PFSK-1 (cell line): ENCODE measurements at regions not wholly inside any gene's neighbourhood (a gene's known extent, or its start where the extent isn't known, plus 50 kb on each side); places are given as distances from the start of the nearest gene placed in this dataset.

ENCODE experiments used
- POLR2AphosphoS5 ChIP-seq: IDR thresholded peaks from 2 replicates; pipeline ENCODE4 v1.6.1; 2012; ENCODE audit warnings: low read depth, mild to moderate bottlenecking, control low read depth, low read length, moderate library complexity
- SIN3A ChIP-seq: IDR thresholded peaks from 2 replicates; pipeline ENCODE4 v1.6.1; 2012; ENCODE audit warnings: mild to moderate bottlenecking, low read length, moderate library complexity, borderline replicate concordance; ENCODE audit not compliant: insufficient read depth
- TF ChIP-seq, protein P1 (sequence below), 2 experiments: IDR thresholded peaks; 2 replicates each; pipeline versions ENCODE4 v1.6.1 to v1.8.0; 2011 to 2012; ENCODE audit warnings: low read depth in 2 of 2, low read length in 2 of 2, control low read depth in 1 of 2, inconsistent platforms in 1 of 2, mild to moderate bottlenecking in 1 of 2, moderate library complexity in 1 of 2; ENCODE audit not compliant: insufficient read depth in 1 of 2

DNA sequence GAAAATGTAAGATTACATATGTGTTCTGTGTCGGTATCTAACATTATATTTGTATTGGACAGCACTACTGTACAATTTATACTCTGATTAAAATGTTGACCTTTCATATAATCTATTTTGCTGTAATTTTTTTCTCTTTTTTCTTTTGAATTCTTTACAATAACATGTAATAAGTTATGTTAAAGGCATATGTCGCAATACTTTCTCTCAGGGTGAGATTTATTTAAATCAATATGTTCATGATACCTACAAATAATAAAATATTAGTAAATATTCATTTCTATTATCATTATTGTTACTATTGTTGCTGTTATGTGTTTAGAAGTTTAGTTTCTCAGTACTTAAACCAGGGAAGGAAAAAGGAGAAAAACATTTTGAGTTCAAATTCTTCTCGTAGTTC, 807.4 kb downstream of the STIM2 start:
- no peak for TF ChIP-seq POLR2AphosphoS5
- TF ChIP-seq, protein P1, sequence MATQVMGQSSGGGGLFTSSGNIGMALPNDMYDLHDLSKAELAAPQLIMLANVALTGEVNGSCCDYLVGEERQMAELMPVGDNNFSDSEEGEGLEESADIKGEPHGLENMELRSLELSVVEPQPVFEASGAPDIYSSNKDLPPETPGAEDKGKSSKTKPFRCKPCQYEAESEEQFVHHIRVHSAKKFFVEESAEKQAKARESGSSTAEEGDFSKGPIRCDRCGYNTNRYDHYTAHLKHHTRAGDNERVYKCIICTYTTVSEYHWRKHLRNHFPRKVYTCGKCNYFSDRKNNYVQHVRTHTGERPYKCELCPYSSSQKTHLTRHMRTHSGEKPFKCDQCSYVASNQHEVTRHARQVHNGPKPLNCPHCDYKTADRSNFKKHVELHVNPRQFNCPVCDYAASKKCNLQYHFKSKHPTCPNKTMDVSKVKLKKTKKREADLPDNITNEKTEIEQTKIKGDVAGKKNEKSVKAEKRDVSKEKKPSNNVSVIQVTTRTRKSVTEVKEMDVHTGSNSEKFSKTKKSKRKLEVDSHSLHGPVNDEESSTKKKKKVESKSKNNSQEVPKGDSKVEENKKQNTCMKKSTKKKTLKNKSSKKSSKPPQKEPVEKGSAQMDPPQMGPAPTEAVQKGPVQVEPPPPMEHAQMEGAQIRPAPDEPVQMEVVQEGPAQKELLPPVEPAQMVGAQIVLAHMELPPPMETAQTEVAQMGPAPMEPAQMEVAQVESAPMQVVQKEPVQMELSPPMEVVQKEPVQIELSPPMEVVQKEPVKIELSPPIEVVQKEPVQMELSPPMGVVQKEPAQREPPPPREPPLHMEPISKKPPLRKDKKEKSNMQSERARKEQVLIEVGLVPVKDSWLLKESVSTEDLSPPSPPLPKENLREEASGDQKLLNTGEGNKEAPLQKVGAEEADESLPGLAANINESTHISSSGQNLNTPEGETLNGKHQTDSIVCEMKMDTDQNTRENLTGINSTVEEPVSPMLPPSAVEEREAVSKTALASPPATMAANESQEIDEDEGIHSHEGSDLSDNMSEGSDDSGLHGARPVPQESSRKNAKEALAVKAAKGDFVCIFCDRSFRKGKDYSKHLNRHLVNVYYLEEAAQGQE (IDR thresholded peaks at IDR 0.05; ENCODE audit: insufficient read depth in 1 of 2, low read depth in 2 of 2, low read length in 2 of 2) = no peak
- no peak for TF ChIP-seq SIN3A
